GM12878 (cell line): ENCODE measurements at regions not wholly inside any gene's neighbourhood (a gene's known extent, or its start where the extent isn't known, plus 50 kb on each side); places are given as distances from the start of the nearest gene placed in this dataset.

Experiments used
- ATAC-seq: fragments of 200-7000 bp; cut with Tn5 transposase; 3 replicates; pipeline ENCODE4 v1.9.1; 2020; ENCODE audit warnings: mild to moderate bottlenecking, moderate library complexity
- BruUV-seq: library from RNA; stranded (reverse); fragments of 400-500 nt; replicated peaks from 2 replicates; lab custom pipeline; 2021; lab: Mats Ljungman, UMichigan
- CTCF ChIA-PET: fragments of 300-600 bp; sonication (Branson Sonifier 250); formaldehyde crosslinking; extraction: SDS; loops from one replicate; lab custom pipeline; 2021; ENCODE audit warnings: inconsistent platforms; lab: Yijun Ruan, JAX
- POLR2A ChIA-PET: fragments of 350-600 bp; formaldehyde crosslinking; extraction: SDS; loops from one replicate; lab custom pipeline; 2021; ENCODE audit warnings: inconsistent platforms; lab: Charles Lee
- RAD21 ChIA-PET: fragments of 300-600 bp; sonication (Branson Sonifier 250); formaldehyde crosslinking; loops from one replicate; lab custom pipeline; 2023; ENCODE audit warnings: antibody characterized with exemption; ENCODE audit not compliant: unreplicated experiment; lab: Charles Lee
- SMC1A ChIA-PET: fragments of 300-600 bp; sonication (Branson Sonifier 250); formaldehyde crosslinking; loops from one replicate; lab custom pipeline; 2023; ENCODE audit not compliant: unreplicated experiment, uncharacterized antibody; lab: Charles Lee
- DNase-seq: peaks from one replicate; pipeline ENCODE4 v3.0.0-alpha.2; 2011; ENCODE audit warnings: low read depth, low spot score
- FAIRE-seq: peaks from 3 replicates; lab custom pipeline; 2011; peaks lifted over from hg19 to GRCh38; lab: Jason Lieb, UNC
- H2AFZ ChIP-seq: 2 replicates; pipeline ENCODE4 v1.6.0; 2011; ENCODE audit warnings: low read depth, low read length, control low read depth; ENCODE audit not compliant: control insufficient read depth
- H3K27ac ChIP-seq: 2 replicates; pipeline ENCODE4 v1.5.1; 2011; ENCODE audit warnings: control low read depth; ENCODE audit not compliant: control insufficient read depth, insufficient read depth
- H3K27me3 ChIP-seq, 2 experiments: replicated peaks in 1 of 2; 2 replicates each; pipeline versions ENCODE4 v1.6.0 to v1.6.1; 2011; ENCODE audit warnings: low read length in 1 of 2; ENCODE audit not compliant: control insufficient read depth in 2 of 2, insufficient read depth in 2 of 2
- H3K36me3 ChIP-seq, 2 experiments: 2 replicates each; pipeline ENCODE4 v1.5.1; 2011; ENCODE audit warnings: low read length in 1 of 2; ENCODE audit not compliant: control insufficient read depth in 2 of 2, insufficient read depth in 2 of 2
- H3K4me1 ChIP-seq: 2 replicates; pipeline ENCODE4 v1.6.1; 2011; ENCODE audit warnings: mild to moderate bottlenecking, low read length, moderate library complexity, mixed read lengths; ENCODE audit not compliant: control insufficient read depth, insufficient read depth
- H3K4me2 ChIP-seq: 2 replicates; pipeline ENCODE4 v1.6.0; 2011; ENCODE audit warnings: control low read depth; ENCODE audit not compliant: control insufficient read depth, insufficient read depth
- H3K4me3 ChIP-seq: fragments of 200-600 bp; sonication (generic); 2 replicates; pipeline ENCODE4 v1.5.1; 2016
- H3K79me2 ChIP-seq: 2 replicates; pipeline ENCODE4 v1.6.0; 2011; ENCODE audit warnings: low read length; ENCODE audit not compliant: control insufficient read depth, insufficient read depth
- H3K9ac ChIP-seq: 2 replicates; pipeline ENCODE4 v1.8.0; 2011; ENCODE audit warnings: low read length, control low read depth, mixed read lengths; ENCODE audit not compliant: control insufficient read depth, insufficient read depth
- H3K9me3 ChIP-seq: replicated peaks from 3 replicates; pipeline ENCODE4 v1.5.1; 2011; ENCODE audit warnings: mild to moderate bottlenecking, low read length; ENCODE audit not compliant: control insufficient read depth, insufficient read depth
- H4K20me1 ChIP-seq: 2 replicates; pipeline ENCODE4 v1.6.0; 2011; ENCODE audit not compliant: control insufficient read depth, insufficient read depth
- CBFB ChIP-seq: IDR thresholded peaks from 2 replicates; pipeline ENCODE4 v1.6.1; 2016; ENCODE audit warnings: antibody characterized with exemption, low read depth
- RB1 ChIP-seq: fragments of 450-650 bp; formaldehyde crosslinking; IDR thresholded peaks from 2 replicates; pipeline ENCODE4 v1.6.1; 2017; ENCODE audit warnings: mild to moderate bottlenecking, borderline replicate concordance
- WGBS: methylation state at CpG from one replicate; pipeline ENCODE4 v1.1.6; 2016; ENCODE audit warnings: low lambda C conversion rate; ENCODE audit not compliant: insufficient replicate concordance, insufficient coverage; ENCODE audit errors: missing lambda C conversion rate; 5-methylcytosine and 5-hydroxymethylcytosine counted together
- in situ Hi-C: fragments of 300-500 bp; cut with MboI; formaldehyde crosslinking; loops from 9 replicates; pipeline ENCODE4 v1.14.3; 2018; ENCODE audit warnings: mixed read lengths
- intact Hi-C: fragments of 100-400 bp; cut with micrococcal nuclease; formaldehyde crosslinking; loops from one replicate; pipeline ENCODE4 v1.14.2; 2022; ENCODE audit not compliant: unreplicated experiment
- TF ChIP-seq, protein P1 (sequence below), 3 experiments: IDR thresholded peaks in 2 of 3; conservative IDR thresholded peaks in 1 of 3; 2 replicates each; pipeline ENCODE4 v1.5.1; 2011; ENCODE audit warnings: low read depth in 3 of 3, low read length in 3 of 3, mild to moderate bottlenecking in 3 of 3, control low read depth in 2 of 3, moderate library complexity in 2 of 3, inconsistent platforms in 1 of 3, mixed read lengths in 1 of 3; ENCODE audit not compliant: control insufficient read depth in 2 of 3, insufficient read depth in 1 of 3; ENCODE audit errors: extremely low read depth in 1 of 3

DNA sequence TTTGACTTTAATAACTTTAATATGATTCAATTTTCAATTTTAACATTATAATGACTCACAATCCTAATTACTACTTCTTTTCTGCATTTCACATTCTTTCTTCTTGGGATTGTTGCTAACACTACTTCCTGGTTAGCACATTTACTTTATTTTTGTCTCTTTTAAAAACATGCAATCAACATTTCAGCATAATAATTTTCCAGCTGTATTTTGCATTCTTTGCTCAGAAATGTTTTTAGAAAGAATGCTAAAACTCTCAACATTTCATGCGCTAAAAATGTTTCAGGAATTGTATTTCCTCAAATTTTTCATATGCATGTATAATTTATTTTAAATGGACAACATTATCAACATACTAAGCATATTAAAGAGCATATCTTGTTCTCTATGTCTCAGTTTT, 1302.1 kb upstream of the GJE1 start:
- no TSS peak for BruUV-seq
- in situ Hi-C loops (no loop called here), intact Hi-C loops (no loop called here)
- Histone ChIP-seq H4K20me1 (no peaks in the 10 kb centered on the region), H2AFZ (no peak overlapping the region), H3K27ac (no peak overlapping the region), H3K79me2 (no peaks in the 10 kb centered on the region), H3K27me3 (no peaks in the 10 kb centered on the region), H3K4me1 (no peaks in the 10 kb centered on the region), H3K36me3 (no peaks in the 10 kb centered on the region), H3K9ac (no peak overlapping the region), H3K9me3 (no peaks in the 10 kb centered on the region), H3K4me2 (no peak overlapping the region), H3K4me3 (no peak overlapping the region)
- POLR2A ChIA-PET: no interaction called here
- WGBS: 88% methylated on average over 1 of the region's 1 CpG
- FAIRE-seq (no peak), DNase-seq (no peak), ATAC-seq (no peak)
- CTCF ChIA-PET: no interaction called here
- RAD21 ChIA-PET: no interaction called here
- TF ChIP-seq, protein P1, sequence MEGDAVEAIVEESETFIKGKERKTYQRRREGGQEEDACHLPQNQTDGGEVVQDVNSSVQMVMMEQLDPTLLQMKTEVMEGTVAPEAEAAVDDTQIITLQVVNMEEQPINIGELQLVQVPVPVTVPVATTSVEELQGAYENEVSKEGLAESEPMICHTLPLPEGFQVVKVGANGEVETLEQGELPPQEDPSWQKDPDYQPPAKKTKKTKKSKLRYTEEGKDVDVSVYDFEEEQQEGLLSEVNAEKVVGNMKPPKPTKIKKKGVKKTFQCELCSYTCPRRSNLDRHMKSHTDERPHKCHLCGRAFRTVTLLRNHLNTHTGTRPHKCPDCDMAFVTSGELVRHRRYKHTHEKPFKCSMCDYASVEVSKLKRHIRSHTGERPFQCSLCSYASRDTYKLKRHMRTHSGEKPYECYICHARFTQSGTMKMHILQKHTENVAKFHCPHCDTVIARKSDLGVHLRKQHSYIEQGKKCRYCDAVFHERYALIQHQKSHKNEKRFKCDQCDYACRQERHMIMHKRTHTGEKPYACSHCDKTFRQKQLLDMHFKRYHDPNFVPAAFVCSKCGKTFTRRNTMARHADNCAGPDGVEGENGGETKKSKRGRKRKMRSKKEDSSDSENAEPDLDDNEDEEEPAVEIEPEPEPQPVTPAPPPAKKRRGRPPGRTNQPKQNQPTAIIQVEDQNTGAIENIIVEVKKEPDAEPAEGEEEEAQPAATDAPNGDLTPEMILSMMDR (IDR thresholded peaks at IDR 0.05 in 2 of 3, conservative IDR thresholded peaks at IDR 0.05 in 1 of 3; ENCODE audit: control insufficient read depth in 2 of 3, extremely low read depth in 1 of 3, insufficient read depth in 1 of 3, low read depth in 3 of 3, low read length in 3 of 3): no peak
- TF ChIP-seq RB1: no peak
- SMC1A ChIA-PET: no interaction called here

DNA sequence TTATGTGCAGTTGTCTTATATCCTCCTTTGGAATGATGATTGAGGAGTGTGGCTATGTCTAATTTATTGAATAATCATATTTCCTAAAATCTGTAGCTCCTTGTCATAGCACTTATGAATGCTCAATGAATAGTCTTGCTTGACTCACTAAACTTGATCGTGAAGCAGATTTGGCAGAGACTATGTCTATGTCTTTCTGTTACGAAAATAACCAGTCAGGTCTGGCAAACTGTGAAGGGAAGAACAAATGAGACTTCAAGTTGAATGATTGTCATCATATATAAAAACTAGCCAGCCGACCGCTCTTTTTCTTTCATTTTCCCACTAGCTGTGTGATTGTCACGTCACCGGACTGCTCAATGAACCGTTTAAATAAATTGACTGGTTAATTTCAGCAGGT, 1303.9 kb upstream of the GJE1 start:
- Histone ChIP-seq H3K9ac (no peak overlapping the region), H3K27me3 (no peaks in the 10 kb centered on the region), H3K4me3 (no peak overlapping the region), H3K4me1 (no peaks in the 10 kb centered on the region), H3K36me3 (no peaks in the 10 kb centered on the region), H3K79me2 (no peaks in the 10 kb centered on the region), H2AFZ (no peak overlapping the region), H3K4me2 (no peak overlapping the region), H3K27ac (no peak overlapping the region), H3K9me3 (no peaks in the 10 kb centered on the region), H4K20me1 (no peaks in the 10 kb centered on the region)
- POLR2A ChIA-PET: no interaction called here
- SMC1A ChIA-PET: no interaction called here
- RAD21 ChIA-PET: no interaction called here
- no TSS peak for BruUV-seq
- no peak for TF ChIP-seq CBFB
- ATAC-seq (no peak), FAIRE-seq (no peak), DNase-seq (no peak)
- intact Hi-C loops (no loop called here), in situ Hi-C loops (no loop called here)
- CTCF ChIA-PET: interaction anchor here (0.9 kb wide), 1 partner anchor 64 kb away, joined by 3 read pairs; no protein-coding TSS in a partner anchor
- WGBS: 39% methylated on average over 7 of the region's 7 CpGs
